HG03139 (cell line): ENCODE measurements at regions not wholly inside any gene's neighbourhood (a gene's known extent, or its start where the extent isn't known, plus 50 kb on each side); places are given as distances from the start of the nearest gene placed in this dataset.
"Not testable (repeated sequence)": the region's sequence is repeated elsewhere in the genome, so short reads cannot be mapped to it uniquely, and the experiment has no call there.

Experiments used
- ATAC-seq: cut with Tn5 transposase; IDR thresholded peaks from one replicate; pipeline ENCODE4 v1.9.1; 2021; ENCODE audit not compliant: unreplicated experiment

- not testable (repeated sequence) for ATAC-seq
Measured at GRCh38 chr2:163132207-163132606, 293.6 kb upstream of the KCNH7 start.

DNA sequence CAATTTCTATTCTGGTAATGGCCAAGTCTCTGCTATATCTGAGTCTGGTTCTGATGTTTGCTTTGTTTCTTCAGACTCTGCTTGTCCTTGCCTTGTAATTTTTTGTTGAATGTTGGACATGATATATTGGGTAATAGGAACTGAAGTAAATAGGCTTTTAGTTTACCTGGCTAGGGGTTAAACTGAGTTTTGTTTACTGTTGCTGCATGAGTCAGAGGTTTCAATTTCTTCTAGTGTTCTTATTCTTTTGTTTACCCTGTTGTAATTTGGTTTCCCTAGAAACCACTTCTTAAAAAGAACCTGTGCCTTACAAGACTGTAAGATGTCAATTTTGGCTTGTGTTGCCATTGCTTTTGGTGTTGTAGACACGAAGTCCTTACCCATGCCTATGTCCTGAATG, 285.0 kb upstream of the KCNH7 start:
- no peak for ATAC-seq

GRCh38 chr2:163122257-163122656, 283.7 kb upstream of the KCNH7 start:
- ATAC-seq, result no peak

DNA sequence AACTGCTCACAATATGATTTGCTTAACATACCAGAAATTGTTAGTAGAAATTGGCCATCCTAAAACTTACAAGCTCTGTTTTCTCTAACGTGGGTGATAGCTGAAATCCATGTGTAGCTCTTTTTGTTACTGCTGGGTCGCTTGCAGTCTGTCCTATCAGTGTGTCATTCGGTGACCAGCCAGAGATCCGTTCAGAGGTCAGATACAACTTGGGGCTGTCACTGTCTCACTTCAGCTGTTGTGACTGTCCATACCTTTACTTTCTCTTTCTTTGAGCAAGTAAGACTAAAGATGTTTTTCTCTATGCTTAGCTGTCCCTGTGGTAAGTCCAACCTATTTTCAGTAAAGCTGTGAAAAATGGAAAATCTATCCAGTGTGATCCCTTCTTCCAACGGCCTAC, 282.9 kb upstream of the KCNH7 start:
- ATAC-seq, result no peak

- no peak for ATAC-seq
Measured at GRCh38 chr2:163119966-163120365, 281.4 kb upstream of the KCNH7 start.

- no peak for ATAC-seq
Measured at GRCh38 chr2:163086940-163087339, 248.4 kb upstream of the KCNH7 start.

DNA sequence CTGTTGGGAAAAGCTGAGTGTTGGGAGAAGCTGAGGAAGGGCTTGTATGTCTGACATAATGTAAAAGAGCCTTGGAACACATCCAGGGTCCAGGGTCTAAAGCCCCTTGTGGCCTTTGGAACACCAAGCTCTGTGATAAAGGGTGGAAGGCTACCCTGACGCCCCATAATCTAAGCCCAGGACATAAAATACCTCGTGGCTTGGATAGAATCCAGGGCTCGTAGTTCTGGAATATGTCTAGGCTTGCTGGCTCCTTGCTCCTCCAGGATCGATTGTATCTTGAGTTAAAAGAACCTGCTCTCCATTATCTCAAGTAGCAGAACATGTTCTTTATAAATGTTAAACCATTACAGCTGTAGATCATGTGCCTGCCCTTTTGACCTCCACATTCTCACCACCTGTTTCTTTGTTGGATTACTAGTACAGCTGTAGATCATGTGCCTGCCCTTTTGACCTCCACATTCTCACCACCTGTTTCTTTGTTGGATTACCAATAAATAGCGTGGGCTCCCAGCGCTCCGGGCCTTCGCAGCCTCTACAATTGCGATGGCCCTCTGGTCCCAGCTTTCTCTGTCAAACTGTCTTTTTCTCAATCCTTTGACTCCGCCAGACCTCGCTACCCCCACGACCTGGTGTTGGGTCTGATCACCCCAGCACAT, 246.9 kb upstream of the KCNH7 start:
- ATAC-seq, result not testable (repeated sequence)

DNA sequence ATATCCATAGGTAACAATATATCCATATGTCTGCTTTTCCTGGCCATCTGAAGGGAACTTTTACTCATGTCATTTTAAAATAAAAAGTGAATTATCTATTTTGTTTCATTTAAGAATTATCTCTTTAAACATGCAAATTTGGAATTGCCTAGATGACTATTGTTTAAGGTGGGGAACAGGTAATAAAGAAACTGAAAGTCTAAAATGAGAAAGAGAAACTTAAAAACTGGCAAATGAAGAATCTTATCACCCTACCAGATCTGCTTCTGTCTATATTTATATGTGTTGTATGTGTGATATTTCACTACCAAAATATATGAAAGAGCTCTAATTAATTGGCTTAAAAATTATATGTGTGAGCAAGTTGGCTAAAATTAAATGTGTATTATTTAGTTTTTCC, 243.2 kb upstream of the KCNH7 start:
- no peak for ATAC-seq

GRCh38 chr2:163077241-163077640, 238.7 kb upstream of the KCNH7 start:
- no peak for ATAC-seq

GRCh38 chr2:163066085-163066484, 227.5 kb upstream of the KCNH7 start:
- ATAC-seq, result no peak

GRCh38 chr2:163062524-163062923, 224.0 kb upstream of the KCNH7 start:
- ATAC-seq, result no peak

DNA sequence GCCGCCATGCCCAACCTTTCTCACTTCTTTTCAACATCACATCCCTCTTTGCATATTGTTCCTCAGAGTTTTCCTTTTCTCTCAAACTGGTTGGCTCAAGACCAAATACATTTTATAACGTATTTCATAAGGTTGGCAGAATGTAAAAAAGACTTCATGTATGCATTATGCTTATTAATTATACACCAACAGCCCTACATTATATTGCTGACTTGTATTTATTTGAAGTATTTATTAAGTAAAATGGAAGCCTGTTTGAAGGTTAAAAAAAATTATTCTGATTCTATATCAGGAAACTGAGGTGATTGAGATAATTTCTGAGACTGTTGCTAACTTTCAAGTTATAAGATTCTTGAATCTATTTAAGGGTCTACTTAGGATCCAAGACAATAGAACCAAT, 208.0 kb upstream of the KCNH7 start:
- no peak for ATAC-seq

DNA sequence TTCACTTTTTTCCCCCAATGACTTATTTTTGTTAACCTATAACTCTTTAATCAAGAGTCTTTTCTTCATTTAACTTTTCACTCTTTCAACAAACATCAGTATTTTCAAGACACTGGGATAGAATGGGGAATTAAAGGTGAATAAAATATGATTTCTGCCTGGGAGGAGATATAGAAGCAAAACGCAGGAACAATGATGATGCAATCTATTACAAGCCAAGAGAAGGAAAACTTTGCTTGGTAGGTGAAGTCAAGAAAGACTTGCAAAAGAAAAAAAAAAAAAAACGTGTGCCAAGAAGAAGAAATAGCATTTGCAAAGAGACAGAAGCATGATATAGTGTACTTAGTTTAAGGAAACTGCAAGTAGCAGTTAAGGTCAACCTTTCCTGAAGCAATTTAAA, 207.3 kb upstream of the KCNH7 start:
- no peak for ATAC-seq

- no peak for ATAC-seq
Measured at GRCh38 chr2:163044114-163044513, 205.5 kb upstream of the KCNH7 start.

- no peak for ATAC-seq
Measured at GRCh38 chr2:163043201-163043600, 204.6 kb upstream of the KCNH7 start.

- no peak for ATAC-seq
Measured at GRCh38 chr2:163039266-163039665, 200.7 kb upstream of the KCNH7 start.

DNA sequence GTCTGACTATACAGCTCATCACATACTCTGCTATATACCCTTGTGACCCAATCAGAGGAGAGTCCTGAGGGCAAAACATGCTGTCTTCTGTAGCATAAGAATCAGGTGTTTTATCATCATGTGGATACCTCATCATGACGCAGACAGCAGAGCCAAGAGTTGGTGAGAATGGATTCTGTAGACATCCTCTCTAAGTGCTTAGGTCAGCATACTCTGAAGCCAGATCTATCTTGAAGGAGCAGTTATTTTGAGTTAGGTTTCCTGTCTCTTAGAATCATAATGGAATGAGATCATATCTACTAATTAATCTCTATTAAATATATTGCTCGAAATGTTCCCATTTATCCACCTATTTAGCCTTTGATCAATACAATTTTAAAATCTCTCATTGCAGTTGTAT, 190.2 kb upstream of the KCNH7 start:
- no peak for ATAC-seq

GRCh38 chr2:163026136-163026775, 187.7 kb upstream of the KCNH7 start:
- not testable (repeated sequence) for ATAC-seq

DNA sequence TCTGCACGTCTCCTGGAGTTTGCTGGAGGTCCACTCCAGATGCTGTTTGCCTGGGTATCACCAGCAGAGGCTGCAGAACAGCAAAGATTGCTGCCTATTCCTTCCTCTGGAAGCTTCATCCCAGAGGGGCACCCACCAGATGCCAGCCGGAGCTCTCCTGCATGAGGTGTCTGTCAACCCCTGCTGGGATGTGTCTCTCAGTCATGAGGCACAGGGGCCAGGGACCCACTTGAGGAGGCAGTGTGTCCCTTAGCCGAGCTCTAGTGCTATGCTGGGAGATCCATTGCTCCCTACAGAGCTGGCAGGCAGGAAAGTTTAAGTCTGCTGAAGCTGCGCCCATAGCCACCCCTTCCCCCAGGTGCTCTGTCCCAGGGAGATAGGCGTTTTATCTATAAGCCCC, 178.3 kb upstream of the KCNH7 start:
- not testable (repeated sequence) for ATAC-seq

DNA sequence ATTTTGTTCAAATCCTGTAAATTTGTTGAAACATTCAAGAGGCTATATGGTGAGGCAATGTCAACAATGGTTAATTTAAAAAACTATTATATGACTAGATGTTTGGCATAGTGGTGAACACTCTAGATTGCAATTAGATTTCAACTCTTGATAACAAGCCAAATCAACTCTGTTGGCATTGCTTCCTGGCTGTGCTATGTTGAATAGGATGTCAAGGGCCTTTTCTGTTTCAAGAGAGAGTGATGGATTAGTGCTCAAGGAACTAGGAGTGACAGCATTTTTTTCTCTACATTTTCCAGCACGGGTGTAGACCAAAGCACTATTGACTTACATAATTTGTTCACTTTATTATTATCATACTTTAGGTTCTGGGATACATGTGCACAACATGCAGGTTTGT, 172.4 kb upstream of the KCNH7 start:
- ATAC-seq, result no peak

GRCh38 chr2:163008642-163009041, 170.1 kb upstream of the KCNH7 start:
- no peak for ATAC-seq

GRCh38 chr2:162994718-162995117, 156.2 kb upstream of the KCNH7 start:
- ATAC-seq, result no peak

DNA sequence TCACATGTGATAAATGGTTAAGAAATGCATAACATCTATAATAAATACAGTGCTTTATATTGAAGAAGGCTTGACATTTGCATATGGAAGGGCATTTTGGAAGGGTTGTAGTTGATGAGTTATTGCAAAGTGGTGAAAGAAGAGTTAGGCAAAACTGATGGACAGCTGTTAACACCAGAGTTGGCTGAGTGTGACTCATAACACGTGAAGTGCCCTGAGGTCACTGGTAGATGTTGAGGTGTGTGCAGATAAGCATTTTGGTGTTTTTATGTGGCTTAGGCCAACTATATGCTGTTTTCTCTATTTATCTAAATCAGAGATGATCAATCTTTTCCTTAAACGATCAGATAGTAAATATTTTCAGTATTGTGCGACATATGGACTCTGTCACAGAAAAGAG, 154.3 kb upstream of the KCNH7 start:
- ATAC-seq, result no peak
